GM13977 (cell line): ENCODE measurements at regions not wholly inside any gene's neighbourhood (a gene's known extent, or its start where the extent isn't known, plus 50 kb on each side); places are given as distances from the start of the nearest gene placed in this dataset.
"Not testable (repeated sequence)": the region's sequence is repeated elsewhere in the genome, so short reads cannot be mapped to it uniquely, and the experiment has no call there.

Source experiments
- DNase-seq: peaks from one replicate; pipeline ENCODE4 v3.0.0; 2012; ENCODE audit warnings: low spot score
- in situ Hi-C: fragments of 300-500 bp; cut with MboI; formaldehyde crosslinking; loops from one replicate; pipeline ENCODE4 v1.12.0; 2022; ENCODE audit warnings: low sequenced_read_pairs, low pct_unique_long_range_greater_than_20kb, mixed read lengths, inconsistent platforms; ENCODE audit not compliant: unreplicated experiment
- TF ChIP-seq, protein P1 (sequence below): IDR thresholded peaks from 2 replicates; pipeline ENCODE4 v1.5.1; 2012; ENCODE audit warnings: mild to moderate bottlenecking, control low read depth; ENCODE audit not compliant: insufficient read depth; ENCODE audit errors: extremely low read depth, missing control alignments

DNA sequence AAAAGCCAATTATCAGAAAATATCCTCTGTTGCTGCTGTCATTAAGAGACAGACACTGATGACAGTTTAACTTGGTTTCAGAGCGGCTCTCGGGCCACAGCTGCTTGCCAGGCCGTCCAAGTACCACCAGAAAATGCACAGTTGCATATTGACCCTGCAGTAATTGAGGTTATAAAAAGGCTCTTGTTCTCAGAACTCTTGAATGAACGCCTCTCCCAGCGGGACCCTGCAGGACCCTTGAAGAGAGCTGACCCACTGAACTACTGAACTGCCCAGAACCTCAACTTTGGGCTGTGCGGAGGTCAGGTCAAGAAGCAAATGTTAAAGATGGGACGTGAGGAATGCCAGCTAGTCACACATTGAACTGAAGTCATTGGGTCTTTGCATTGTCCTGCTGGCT, 1559.0 kb upstream of the SLC10A2 start:
- in situ Hi-C loops, result no loop called here
- no peak for DNase-seq
- TF ChIP-seq, protein P1, sequence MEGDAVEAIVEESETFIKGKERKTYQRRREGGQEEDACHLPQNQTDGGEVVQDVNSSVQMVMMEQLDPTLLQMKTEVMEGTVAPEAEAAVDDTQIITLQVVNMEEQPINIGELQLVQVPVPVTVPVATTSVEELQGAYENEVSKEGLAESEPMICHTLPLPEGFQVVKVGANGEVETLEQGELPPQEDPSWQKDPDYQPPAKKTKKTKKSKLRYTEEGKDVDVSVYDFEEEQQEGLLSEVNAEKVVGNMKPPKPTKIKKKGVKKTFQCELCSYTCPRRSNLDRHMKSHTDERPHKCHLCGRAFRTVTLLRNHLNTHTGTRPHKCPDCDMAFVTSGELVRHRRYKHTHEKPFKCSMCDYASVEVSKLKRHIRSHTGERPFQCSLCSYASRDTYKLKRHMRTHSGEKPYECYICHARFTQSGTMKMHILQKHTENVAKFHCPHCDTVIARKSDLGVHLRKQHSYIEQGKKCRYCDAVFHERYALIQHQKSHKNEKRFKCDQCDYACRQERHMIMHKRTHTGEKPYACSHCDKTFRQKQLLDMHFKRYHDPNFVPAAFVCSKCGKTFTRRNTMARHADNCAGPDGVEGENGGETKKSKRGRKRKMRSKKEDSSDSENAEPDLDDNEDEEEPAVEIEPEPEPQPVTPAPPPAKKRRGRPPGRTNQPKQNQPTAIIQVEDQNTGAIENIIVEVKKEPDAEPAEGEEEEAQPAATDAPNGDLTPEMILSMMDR, result no peak

DNA sequence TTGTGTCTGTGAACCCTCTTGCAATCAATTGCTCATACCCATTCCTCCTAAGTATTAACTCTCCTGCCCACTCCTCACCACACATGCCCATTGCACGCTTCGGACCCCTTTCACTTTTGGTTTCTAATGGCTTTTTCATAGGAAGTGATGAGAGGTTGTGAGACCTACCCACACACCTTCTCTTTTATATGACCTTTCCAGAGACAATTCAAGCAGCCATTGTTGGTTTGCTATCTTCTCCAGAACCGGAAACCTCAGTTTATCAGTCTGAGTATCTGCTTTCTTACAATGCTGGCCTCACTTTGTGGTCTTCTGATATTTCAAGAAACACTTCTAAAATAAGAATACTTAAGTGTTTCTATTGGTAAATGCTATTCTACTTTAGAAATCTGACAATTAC, 1550.8 kb upstream of the SLC10A2 start:
- in situ Hi-C loops, result no loop called here
- no peak for DNase-seq
- TF ChIP-seq, protein P1, result no peak

DNA sequence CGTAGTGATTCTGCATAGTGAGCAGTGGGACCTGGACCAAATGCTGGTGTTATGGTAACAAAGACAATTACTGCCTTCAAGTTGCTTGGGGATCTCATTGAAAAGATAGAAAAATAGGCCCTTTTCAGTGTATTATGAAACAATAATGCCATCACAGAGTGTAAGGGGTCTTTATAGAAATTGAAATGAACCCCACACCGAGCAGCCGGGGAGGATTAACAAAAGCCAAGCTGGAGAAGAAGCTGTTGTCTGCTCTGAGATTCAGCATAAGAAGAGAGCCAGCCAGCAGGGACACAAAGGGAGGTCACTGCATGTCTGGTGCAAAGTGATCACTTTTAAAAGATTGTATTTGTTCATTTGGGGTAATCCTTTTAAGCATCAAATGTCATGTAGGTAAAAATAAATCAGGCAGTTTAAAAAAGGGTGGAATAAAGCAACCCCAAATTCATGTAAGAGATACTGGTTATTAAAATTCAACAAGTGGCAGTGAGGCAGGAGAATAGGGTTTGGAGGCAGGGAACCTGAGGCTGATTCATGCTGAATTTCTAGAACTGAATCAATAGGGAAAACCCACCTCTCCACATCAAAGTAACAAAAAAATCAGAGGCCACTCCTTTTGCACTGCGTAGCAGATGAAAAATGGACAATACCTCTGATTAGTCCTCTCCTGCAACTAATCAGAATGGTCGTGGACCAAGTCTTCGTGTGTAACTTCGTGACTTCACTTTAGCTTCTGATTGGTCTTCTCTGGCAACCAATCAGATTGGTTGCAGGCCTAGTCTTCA, 1548.3 kb upstream of the SLC10A2 start:
- TF ChIP-seq, protein P1, result no peak
- in situ Hi-C loops, result no loop called here
- no peak for DNase-seq

DNA sequence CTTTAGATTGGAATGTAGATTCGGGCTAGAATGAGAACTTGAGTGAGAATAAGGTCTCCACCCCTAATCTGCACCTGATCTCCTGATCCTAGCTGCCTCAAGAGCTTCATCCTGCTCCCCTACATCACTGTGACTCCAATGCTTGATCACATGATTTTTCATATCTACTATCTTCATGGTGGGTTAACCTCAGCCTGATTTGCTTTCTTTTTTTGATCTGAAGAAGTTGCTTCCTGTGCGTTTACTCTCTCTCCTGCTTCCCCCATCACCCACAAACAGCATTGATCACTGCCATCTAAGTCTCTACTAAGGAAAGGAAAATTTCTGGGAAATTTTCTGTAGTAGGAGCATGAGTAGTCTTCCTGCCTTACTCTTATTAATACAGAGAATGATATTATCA, 1542.1 kb upstream of the SLC10A2 start:
- in situ Hi-C loops, result no loop called here
- TF ChIP-seq, protein P1, result no peak
- no peak for DNase-seq

DNA sequence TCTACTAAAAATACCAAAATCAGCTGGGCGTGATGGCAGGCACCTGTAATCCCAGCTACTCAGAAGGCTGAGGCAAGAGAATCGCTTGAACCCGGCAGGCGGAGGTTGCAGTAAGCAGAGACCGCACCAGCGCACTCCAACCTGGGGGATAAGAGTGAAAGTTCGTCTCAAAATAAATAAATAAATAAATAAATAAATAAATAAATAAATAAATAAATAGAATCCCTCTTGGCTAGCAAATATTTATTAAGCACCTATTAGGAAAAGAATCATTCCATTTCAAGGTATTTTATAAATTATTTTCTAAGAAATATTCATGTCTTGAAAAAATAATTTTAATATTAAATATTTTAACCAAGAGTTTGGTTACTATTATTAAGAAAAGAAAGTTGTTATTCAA, 1539.2 kb upstream of the SLC10A2 start:
- in situ Hi-C loops, result not testable (repeated sequence)

DNA sequence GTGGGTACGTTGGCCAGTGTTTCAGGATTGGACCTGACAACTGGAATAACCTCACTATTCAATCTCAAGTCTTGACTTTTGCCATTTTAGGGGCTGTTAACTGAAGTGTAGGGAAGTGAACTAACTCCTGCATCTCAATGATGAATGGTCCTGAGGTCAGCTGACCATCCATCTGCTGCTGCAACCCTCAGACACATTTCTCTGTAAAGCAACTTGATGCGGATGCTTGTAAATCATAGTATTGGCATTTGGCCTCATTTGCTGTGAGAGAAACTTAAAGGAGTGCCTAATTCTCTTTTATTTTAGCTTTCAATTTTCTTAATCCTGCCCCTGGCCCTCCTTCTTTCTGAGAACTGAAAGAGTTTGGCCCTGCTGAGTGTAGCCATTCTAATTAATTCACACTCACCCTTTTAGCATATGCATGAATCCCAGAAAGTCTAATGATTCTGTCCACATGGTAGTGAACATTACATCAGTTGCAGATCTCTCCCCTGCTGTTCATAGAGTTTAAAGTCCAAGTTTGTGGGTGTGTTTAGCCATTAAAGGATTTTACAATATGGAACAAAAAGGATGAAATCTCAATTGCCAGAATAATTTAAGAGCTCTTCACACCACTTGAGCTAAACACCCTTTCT, 1531.4 kb upstream of the SLC10A2 start:
- no peak for DNase-seq
- TF ChIP-seq, protein P1, result no peak
- in situ Hi-C loops, result no loop called here

More for the DNA sequence above, 1539.2 kb upstream of the SLC10A2 start:
- DNase-seq, result not testable (repeated sequence)

DNA sequence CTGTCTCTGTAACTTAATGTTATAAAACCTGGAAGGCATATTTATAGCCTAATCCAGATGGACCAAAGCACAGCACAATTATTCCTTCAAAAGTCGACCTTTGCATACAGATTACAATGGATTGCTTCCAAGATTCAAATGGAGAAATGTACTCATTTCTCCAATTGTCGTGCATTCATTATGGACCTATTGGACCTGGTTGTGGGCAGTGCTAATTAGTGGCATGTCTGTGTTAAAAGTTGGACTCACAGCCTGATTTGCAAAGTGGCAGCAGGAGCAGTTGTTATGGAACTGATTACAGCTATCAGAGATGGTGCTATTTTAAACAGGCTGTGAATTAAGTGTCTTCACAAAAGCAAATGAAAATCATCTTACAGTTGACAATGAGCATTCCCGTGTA, 1529.3 kb upstream of the SLC10A2 start:
- DNase-seq, result no peak
- in situ Hi-C loops, result no loop called here
- TF ChIP-seq, protein P1, result no peak
